ENCODE measurements at regions not wholly inside any gene's neighbourhood (a gene's known extent, or its start where the extent isn't known, plus 50 kb on each side); places are given as distances from the start of the nearest gene placed in this dataset.

- no peak overlapping the region for H3K4me3 ChIP-seq (ENCODE audit: insufficient read depth, low read length)
- no peaks in the 10 kb centered on the region for H3K79me2 ChIP-seq (ENCODE audit: insufficient read depth, low read length)
- H4K20me1 ChIP-seq (ENCODE audit: insufficient read depth, low read length) = no peaks in the 10 kb centered on the region
- no peak overlapping the region for H2AFZ ChIP-seq (ENCODE audit: low read length)
- H3K4me1 ChIP-seq (ENCODE audit: insufficient read depth, low read length) = no peaks in the 10 kb centered on the region
- DNase-seq (ENCODE audit: insufficient read length, low spot score, missing footprints) = no peak
- H3K27ac ChIP-seq (ENCODE audit: low read depth, low read length) = no peak overlapping the region
- H3K36me3 ChIP-seq (ENCODE audit: insufficient read depth, low read length) = no peaks in the 10 kb centered on the region
- no peak for TF ChIP-seq CTCF (IDR thresholded peaks at IDR 0.05; ENCODE audit: extremely low read depth, low read depth, low read length)
- no peaks in the 10 kb centered on the region for H3K9me3 ChIP-seq (ENCODE audit: low read depth, low read length)
- no peaks in the 10 kb centered on the region for H3K27me3 ChIP-seq (ENCODE audit: insufficient read depth, low read length)
- no peak overlapping the region for H3K4me2 ChIP-seq (ENCODE audit: insufficient read depth, low read length)
These were observed 312.4 kb upstream of the RTL1 start for GRCh38 chr14:101215927-101216326.

GRCh38 chr14:101216366-101217079, 313.0 kb upstream of the RTL1 start:
- Histone ChIP-seq H3K4me1 (ENCODE audit: insufficient read depth, low read length) (no peaks in the 10 kb centered on the region), H3K36me3 (ENCODE audit: insufficient read depth, low read length) (no peaks in the 10 kb centered on the region), H3K9me3 (ENCODE audit: low read depth, low read length) (no peaks in the 10 kb centered on the region), H3K27me3 (ENCODE audit: insufficient read depth, low read length) (no peaks in the 10 kb centered on the region), H2AFZ (ENCODE audit: low read length) (no peak overlapping the region), H3K4me2 (ENCODE audit: insufficient read depth, low read length) (no peak overlapping the region), H3K27ac (ENCODE audit: low read depth, low read length) (no peak overlapping the region), H4K20me1 (ENCODE audit: insufficient read depth, low read length) (no peaks in the 10 kb centered on the region), H3K79me2 (ENCODE audit: insufficient read depth, low read length) (no peaks in the 10 kb centered on the region), H3K4me3 (ENCODE audit: insufficient read depth, low read length) (no peak overlapping the region)
- peak; percentile 73 for DNase-seq (ENCODE audit: insufficient read length, low spot score, missing footprints)
- no peak for TF ChIP-seq CTCF (IDR thresholded peaks at IDR 0.05; ENCODE audit: extremely low read depth, low read depth, low read length)

DNA sequence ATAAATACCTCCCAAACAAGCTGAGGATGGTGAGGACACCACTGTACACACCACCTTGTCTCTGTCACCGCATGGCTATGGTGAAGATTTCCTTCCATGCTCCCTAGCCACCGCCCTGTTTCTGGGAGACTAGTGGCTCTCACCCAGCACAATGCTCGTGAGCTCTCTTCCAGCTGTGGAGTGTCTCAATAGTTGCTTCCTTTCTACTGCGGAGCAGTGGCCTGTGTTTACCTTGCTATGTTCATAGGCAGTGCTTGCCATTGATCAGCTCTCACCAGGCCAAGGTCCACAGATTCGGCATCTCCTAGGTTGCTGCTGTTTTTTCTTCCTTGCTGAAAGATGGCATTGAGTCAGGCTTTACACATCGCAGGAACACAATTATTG, 313.6 kb upstream of the RTL1 start:
- H3K27ac ChIP-seq (ENCODE audit: low read depth, low read length) = no peak overlapping the region
- no peak overlapping the region for H3K4me2 ChIP-seq (ENCODE audit: insufficient read depth, low read length)
- no peaks in the 10 kb centered on the region for H3K4me1 ChIP-seq (ENCODE audit: insufficient read depth, low read length)
- H4K20me1 ChIP-seq (ENCODE audit: insufficient read depth, low read length) = no peaks in the 10 kb centered on the region
- H3K36me3 ChIP-seq (ENCODE audit: insufficient read depth, low read length) = no peaks in the 10 kb centered on the region
- no peak overlapping the region for H3K4me3 ChIP-seq (ENCODE audit: insufficient read depth, low read length)
- H3K9me3 ChIP-seq (ENCODE audit: low read depth, low read length) = no peaks in the 10 kb centered on the region
- H3K79me2 ChIP-seq (ENCODE audit: insufficient read depth, low read length) = no peaks in the 10 kb centered on the region
- H3K27me3 ChIP-seq (ENCODE audit: insufficient read depth, low read length) = no peaks in the 10 kb centered on the region
- no peak for DNase-seq (ENCODE audit: insufficient read length, low spot score, missing footprints)
- no peak for TF ChIP-seq CTCF (IDR thresholded peaks at IDR 0.05; ENCODE audit: extremely low read depth, low read depth, low read length)
- no peak overlapping the region for H2AFZ ChIP-seq (ENCODE audit: low read length)

DNA sequence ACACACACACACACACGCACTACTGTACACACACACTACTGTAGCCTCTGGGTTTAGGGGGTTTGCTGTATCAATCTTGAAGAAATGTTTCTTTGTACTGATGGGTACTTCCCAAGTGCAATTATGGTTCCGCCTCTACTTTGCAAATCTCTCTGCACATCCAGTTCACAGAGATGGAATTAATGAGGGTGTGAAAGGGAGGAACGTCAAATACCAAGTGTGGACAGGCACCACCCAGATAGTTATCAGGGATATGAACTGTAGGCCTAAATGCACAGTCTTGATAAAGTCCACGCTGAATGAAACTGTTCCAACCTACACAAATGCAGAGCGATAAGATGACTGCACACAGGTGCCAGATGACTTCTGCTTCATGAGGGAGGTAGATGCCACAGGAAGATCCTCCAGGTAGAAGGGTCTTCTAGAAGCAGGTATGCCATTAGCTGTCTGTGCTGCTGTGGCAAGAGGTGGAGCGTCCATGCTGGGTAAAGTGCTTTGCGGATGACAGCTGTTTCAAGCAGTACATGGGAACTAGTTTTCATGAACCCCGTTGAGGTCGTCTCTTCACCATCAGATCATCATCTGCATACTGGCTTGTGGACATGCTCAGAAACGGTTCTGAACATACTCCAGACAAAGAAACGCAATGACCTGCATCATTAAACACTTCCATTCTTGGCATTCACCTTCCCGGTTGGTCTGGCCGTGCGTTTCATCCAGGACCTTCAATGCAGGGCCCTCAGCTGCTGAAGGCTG, 314.3 kb upstream of the RTL1 start:
- H2AFZ ChIP-seq (ENCODE audit: low read length) = no peak overlapping the region
- H3K27ac ChIP-seq (ENCODE audit: low read depth, low read length) = no peak overlapping the region

More for the DNA sequence above, 314.3 kb upstream of the RTL1 start:
- H3K4me1 ChIP-seq (ENCODE audit: insufficient read depth, low read length) = no peaks in the 10 kb centered on the region
- H3K4me2 ChIP-seq (ENCODE audit: insufficient read depth, low read length) = no peak overlapping the region
- no peaks in the 10 kb centered on the region for H3K36me3 ChIP-seq (ENCODE audit: insufficient read depth, low read length)
- no peaks in the 10 kb centered on the region for H3K79me2 ChIP-seq (ENCODE audit: insufficient read depth, low read length)
- no peak for DNase-seq (ENCODE audit: insufficient read length, low spot score, missing footprints)
- H3K27me3 ChIP-seq (ENCODE audit: insufficient read depth, low read length) = no peaks in the 10 kb centered on the region
- no peaks in the 10 kb centered on the region for H3K9me3 ChIP-seq (ENCODE audit: low read depth, low read length)
- H4K20me1 ChIP-seq (ENCODE audit: insufficient read depth, low read length) = no peaks in the 10 kb centered on the region
- H3K4me3 ChIP-seq (ENCODE audit: insufficient read depth, low read length) = no peak overlapping the region
- no peak for TF ChIP-seq CTCF (IDR thresholded peaks at IDR 0.05; ENCODE audit: extremely low read depth, low read depth, low read length)
